ENCODE measurements at regions not wholly inside any gene's neighbourhood (a gene's known extent, or its start where the extent isn't known, plus 50 kb on each side); places are given as distances from the start of the nearest gene placed in this dataset.
"Not testable (repeated sequence)": the region's sequence is repeated elsewhere in the genome, so short reads cannot be mapped to it uniquely, and the experiment has no call there.

DNA sequence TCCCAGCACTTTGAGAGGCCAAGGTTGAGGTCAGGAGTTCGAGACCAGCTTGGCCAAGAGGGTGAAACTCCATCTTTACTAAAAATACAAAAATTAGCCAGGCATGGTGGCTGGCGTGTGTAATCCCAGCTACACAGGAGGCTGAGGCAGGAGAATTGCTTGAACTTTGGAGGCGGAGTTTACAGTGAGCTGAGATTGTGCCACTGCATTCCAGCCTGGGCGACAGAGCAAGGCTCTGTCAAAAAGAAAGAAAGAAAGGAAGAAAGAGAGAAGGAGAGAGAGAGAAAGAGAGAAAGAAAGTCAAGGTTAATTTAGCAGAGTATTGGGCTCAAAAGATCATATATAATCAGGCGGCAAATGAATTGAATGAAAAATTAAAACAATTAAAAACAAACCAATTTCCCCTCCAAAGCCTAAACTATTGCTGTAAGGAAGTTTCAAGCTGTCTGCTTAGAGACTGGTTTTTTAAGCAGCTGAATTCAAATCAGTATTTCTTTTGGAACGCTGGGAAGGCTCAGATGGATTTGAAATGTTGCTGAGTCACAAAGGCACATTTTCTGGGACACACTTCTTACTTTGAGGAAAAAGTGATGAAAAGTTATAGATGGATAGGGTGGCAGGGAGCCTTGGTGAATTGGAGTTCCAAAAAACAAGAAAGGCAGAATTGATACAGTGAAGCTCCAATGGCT is 81.3 kb upstream of the BHLHE40 start:
- peak in 4 of 56 donors; percentile 1 to 12 (median 4) for DNase-seq

GRCh38 chr3:4898454-4899313 is 80.6 kb upstream of the BHLHE40 start:
- no peak for DNase-seq

DNA sequence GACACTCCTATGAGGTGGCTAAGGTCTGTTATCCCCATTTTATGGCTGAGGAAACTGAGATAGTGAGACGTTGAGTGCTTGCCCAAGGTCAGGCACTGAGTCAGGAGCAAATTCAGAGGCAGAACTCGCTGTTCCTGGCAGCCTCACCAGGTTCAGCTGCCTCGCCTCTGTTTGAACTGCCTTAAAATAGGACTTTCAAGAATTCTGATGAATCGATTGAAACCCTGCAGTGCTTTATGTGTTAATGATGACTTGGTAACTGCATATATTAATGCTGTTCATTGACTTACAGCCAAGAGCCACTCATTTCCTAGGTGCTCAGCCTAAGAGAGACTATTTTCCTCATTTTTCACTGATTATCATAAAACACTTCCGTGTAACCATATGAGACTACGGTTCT is 79.5 kb upstream of the BHLHE40 start:
- DNase-seq = peak in 14 of 56 donors; percentile 2 to 41 (median 12)

DNA sequence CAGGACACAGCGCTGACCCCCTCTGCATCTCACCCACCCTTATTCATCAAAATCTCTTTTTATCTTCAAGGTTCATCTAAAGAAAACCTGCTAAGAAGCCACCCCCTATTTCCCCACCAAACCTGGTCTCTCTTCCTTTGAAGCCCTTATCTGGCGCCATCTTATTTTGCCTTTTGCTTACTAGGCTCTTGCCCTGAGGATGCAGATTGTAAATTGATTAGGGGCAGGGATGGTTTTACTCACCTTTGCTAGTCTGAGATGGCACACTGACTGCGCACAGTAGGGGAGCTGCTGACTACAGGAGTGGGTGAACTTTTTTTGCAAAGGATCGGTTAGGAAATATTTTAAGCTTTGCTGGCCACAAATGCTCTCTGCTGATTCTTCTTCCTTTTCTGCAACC is 78.9 kb upstream of the BHLHE40 start:
- DNase-seq = no peak

- no peak for DNase-seq
These were observed 74.2 kb upstream of the BHLHE40 start for GRCh38 chr3:4904811-4905695.

GRCh38 chr3:4906107-4906621 is 73.1 kb upstream of the BHLHE40 start:
- peak in 1 of 56 donors; percentile 19 for DNase-seq

GRCh38 chr3:4907050-4907449 is 72.2 kb upstream of the BHLHE40 start:
- DNase-seq = no peak

GRCh38 chr3:4907643-4908432 is 71.4 kb upstream of the BHLHE40 start:
- DNase-seq = no peak

DNA sequence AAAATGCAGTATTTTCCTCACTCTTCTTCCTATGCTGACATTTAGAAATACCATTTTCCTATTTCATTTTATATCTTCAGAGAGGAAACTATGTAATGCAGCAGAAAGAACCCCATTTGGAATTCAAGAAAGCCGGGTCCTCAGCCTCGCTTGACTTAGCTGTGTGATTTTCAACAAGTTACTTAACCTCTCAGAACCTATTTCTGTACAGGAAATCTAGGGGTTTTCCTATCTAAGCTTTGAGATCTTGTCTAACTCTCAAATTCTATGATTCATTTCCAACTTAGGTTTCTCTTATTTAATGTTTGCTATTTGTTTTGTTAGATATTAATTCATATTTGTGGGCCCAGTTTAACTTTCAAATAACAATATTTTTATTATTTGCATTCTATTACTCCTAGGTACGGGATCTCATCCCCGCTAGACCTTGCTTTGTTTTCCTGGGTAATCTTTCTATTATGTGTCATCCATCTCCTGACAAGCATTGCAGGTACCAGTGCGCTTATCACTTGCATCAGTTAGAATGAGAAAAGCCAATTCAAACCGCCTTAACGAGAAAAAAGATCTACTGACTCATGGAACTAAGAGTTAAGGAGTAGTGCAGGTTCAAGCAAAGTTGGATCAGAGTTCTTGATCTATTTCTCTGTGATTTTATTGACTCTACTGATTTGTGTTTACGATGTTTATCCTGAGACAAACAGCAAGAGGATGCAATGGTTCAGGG is 70.6 kb upstream of the BHLHE40 start:
- no peak for DNase-seq

- DNase-seq = no peak
These were observed 64.8 kb upstream of the BHLHE40 start for GRCh38 chr3:4914464-4914863.

GRCh38 chr3:4921589-4921988 is 57.6 kb upstream of the BHLHE40 start:
- DNase-seq = not testable (repeated sequence)

DNA sequence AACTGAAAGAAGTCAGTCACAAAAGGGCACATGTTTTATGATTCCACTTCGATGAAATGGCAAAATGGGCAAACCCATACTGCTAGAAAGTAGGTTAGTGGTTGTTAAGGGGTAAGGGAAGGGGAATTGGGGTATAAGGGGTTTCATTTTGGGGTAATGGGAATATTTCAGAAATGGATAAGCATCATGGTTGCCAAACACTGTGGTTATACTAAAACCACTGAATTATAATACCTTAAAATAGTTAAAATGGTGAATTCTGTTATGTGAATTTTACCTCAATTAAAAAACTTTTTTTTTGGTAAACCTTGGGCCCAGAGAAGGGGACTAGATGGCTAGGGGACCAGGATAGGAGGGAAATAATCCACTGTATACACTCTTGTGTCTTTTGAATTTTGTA is 52.3 kb upstream of the BHLHE40 start:
- DNase-seq = no peak

DNA sequence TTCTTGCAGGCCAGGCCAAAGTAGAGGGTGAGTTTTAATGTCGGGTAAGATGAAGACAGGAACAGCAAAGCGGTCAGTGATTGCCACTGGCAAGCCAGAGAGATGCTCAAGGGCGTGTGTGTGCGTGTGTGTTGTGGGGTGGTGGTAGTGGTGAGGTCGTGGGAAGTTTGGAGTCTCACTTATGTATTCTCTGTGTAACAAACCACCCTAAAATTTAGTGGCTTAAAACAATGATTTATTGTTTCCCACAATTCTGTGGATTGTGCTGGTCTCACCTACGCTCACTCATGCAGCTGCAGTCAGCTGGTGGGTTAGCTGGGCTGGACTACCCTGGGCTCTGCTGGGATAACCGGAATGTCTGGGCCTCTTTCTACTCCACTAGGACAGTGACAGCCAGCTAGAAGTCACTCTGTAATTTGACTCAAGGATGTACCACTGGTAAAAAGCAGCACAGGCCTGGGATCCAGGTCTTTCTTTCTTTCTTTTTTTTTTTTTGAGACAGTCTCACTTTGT is 50.9 kb upstream of the BHLHE40 start:
- DNase-seq = no peak

Data from nucleus accumbens (tissue), 56 donors.